ENCODE measurements at regions not wholly inside any gene's neighbourhood (a gene's known extent, or its start where the extent isn't known, plus 50 kb on each side); places are given as distances from the start of the nearest gene placed in this dataset.

DNA sequence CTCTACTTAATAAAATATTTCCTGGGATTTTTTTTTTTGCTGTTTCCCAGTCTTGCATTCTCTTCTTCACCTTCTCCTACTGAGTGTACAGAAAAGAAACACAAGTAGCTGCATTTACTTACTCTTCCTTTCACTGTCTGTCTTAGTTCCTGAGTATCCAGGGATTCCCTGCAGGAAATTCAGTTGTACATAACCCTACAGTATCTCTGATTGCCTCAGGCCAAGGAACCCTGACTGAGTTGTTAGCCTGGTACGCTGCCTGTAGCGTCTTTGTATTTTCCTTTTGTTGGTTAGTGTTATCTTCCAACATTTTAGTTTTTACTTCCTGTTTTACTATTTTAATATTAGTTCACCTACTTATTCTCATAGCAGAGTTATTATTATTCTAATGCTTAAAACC, 142.5 kb upstream of the ROBO1 start:
- no peak for DNase-seq

DNA sequence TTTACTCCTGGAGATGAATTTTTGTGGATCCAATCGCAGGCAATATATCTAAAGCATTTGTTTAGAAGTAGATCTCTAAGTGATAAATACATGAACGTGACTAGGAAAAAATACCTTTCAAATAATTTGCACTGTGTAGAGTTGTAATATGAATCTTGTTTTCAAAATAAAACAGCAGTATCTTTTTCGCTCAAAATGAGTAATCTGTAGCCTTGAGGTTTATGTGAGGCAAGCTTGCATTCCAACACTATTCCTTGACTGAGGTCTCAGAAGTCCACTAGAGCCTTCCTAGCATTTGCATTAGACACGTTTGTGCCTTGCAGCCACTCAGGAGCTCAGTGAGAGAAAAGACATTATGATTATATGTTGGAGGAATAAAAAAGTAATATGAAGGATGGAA, 138.3 kb upstream of the ROBO1 start:
- no peak for DNase-seq

DNA sequence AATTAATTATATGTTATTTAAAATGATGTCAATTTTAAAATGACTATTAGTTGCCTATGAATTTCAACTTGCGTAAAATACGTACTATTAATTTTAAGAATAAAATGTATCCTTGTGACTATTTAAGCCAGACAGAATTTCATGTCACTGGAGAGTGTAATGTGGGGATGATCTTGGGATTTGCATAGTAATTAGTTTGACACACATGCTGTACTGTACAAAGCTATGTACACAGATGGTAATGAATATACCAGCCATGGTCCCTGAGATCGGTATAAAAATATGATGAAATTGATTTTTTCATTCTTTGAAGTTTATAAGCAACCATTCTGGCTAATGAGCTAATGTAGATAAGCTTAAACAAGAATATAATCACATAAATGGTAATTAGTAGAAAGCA, 134.4 kb upstream of the ROBO1 start:
- DNase-seq, result no peak

DNA sequence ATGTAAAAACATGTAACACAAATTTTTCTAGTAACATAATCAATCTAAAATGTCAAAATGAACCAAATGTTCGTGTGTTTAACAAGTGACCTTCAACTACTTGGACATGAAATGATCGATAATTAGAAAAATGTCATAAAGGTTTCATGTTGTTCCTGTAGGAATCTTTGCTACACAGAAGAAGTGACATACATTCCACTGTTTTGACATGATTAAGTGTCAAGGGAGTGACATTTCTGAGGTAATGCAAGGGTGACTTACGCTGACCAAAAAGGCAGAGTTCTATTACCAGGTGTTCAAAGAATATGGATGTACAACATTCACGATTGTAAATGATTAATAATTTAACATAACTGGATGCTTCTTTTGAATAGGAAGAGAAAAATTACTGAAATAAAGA, 131.1 kb upstream of the ROBO1 start:
- no peak for DNase-seq

GRCh38 chr3:79896086-79896485, 128.3 kb upstream of the ROBO1 start:
- no peak for DNase-seq

DNA sequence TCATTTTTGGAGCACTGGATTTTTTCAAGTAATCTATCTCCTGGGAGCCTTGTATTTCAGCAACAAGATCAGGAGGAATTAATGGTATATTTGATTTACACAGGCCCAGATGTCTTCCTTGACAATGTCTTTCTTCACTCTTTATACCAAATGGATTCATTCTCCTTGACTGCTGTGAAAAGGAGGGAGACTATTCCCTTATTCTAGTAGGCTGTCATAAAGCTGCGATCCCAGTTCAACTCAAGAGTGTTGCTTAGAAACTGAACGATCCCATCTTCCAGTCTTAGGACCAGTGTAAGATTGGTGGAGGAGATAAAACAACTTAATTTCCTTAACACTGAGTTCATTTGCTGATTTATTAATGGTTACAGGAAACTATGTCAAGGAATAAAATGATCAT, 119.4 kb upstream of the ROBO1 start:
- DNase-seq, result no peak

GRCh38 chr3:79886204-79886603, 118.4 kb upstream of the ROBO1 start:
- DNase-seq, result no peak

DNA sequence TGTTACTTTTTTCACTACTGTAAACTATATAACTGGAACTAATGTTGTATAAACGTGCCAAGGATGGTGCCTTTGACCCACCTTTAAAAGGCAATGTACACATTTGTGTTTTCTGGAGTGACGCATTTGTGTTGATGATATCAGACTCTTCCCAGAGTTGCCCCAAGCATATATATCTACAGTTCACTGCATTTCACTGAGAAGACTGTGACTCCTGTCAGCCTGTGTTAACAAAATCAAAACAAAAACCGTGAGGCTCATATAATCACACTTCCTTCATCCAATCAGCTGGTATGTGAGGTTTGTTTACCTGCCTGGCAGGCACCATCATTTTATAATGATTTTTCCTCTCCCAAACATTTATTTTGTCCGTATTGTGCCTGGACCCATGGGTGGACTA, 117.6 kb upstream of the ROBO1 start:
- no peak for DNase-seq

GRCh38 chr3:79884354-79884753, 116.6 kb upstream of the ROBO1 start:
- DNase-seq, result no peak

DNA sequence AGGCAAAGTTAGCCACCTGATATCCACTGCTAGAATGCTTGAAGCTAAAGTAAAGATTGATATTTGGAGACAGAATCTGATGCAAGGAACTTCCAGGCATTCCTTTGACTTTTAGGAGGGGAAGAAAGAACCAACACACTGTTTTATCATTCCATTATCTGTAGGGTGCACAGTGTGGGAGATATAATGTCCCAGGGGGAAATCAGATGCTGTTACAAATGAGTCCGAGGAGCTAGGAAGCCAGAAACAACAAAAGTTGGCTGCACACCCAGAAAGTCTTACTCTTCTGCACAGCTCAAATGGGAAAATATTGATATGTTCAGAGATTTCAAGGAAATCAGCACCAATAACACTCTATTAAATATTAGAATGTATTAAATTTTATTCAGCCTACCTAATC, 113.6 kb upstream of the ROBO1 start:
- no peak for DNase-seq

DNA sequence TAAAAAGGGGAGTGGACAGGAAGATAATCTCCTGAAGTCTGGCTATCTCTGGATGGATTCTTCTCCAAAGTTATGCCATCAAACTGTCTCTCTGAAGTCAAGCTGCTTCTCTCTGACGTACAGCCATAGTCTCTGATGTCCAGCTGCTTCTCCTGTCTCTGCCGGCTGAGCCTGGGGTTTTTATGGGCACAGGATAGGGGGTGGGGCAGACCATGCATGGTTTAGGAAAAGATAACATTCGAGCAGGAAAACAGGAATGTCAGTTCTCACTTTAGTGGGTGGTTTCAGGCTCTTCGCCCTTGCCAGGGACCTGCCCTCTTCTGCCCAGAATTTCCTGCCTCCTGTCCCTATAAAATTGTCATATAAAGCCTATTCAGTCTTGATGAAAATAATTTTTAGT, 110.9 kb upstream of the ROBO1 start:
- no peak for DNase-seq

DNA sequence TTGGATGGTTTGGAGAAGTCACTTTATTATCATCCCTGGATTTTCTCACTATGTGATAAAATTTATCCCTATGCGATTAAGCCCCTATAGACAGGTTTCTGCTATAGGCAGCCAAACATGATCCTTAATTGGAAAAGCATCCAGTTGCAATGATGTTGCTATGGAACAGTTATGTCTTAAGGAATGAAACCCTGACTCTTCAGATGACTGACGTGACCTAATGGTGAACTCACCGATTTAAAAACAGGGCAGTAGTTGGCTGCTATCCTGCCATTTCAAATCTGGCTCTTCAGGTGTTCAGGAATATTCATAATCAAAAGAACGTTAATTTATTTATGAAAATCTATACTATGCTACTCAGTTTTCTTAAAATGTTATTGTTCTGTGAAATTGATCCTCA, 106.8 kb upstream of the ROBO1 start:
- no peak for DNase-seq

DNA sequence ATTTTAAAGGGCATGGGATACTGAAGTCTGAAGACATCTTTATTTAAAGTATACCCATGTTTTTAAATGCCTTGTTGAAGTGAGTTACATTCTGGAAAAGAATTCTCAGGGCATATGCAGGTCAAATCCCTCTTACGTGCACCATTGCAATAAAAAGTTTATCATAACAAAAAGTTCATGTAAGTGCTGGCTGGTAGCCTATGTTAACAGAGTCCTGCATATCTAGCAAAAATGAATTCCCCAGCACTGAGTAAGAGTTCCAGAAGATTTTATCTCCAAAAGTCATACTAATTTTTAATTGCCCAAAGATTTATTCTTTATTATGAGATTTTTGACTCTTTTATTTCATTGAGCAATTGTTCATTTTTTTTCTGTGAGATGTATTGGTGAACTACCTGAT, 104.7 kb upstream of the ROBO1 start:
- DNase-seq, result no peak

DNA sequence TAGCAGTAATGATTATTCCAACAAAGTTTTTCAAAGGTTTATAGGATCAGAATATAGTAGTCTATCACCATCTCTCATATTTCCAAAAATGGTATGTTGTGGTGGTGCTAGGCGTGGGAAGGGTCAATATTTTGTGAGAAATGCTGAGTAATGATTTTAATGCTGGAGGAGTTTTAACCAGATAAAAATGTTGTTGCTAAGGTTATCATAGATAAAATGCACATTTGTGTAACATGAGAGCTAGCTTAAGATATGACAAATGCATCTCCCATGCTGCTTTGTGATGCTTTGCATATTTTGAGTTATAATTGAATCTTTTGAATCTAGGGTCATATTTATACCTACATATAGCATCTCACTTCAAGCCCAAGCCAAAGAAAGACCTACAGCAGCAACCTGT, 103.9 kb upstream of the ROBO1 start:
- DNase-seq, result no peak

DNA sequence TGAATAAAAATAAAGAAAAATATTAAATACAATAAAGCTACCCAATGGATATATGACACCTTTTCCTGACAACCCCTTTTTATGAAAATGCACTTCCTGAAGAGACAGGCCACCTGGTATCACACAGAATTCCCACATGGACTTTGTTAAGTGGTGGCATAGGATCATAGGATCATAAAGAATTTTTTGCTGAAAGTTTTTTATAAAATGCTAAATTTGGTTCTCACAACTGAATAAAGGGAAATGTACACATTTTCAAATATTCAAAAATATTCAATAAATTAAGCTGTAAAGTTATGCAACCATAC, 102.5 kb upstream of the ROBO1 start:
- DNase-seq, result no peak

GRCh38 chr3:79869461-79870312, 101.9 kb upstream of the ROBO1 start:
- no peak for DNase-seq

DNA sequence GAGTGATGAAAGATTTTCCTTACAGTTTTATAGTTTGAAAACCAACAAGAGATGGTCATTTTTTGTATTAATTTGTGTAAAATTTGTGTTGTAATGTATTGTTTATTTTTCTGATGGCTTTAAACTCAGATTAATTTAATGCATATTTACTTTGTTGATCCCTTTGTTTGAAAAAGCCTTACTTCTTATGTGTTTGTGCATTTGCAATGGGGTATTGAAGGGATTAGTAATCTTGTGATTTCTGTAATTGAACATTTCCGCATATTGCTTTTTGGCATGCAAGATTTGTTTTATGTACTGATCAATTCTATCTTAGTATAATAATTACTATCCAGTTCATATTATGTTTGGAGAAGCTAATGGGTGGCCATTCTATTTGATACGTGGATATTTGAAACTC, 98.4 kb upstream of the ROBO1 start:
- DNase-seq, result no peak

GRCh38 chr3:79864077-79864476, 96.3 kb upstream of the ROBO1 start:
- no peak for DNase-seq

GRCh38 chr3:79848876-79849275, 81.1 kb upstream of the ROBO1 start:
- no peak for DNase-seq

- no peak for DNase-seq
These were observed 80.1 kb upstream of the ROBO1 start for GRCh38 chr3:79847928-79848327.

DNA sequence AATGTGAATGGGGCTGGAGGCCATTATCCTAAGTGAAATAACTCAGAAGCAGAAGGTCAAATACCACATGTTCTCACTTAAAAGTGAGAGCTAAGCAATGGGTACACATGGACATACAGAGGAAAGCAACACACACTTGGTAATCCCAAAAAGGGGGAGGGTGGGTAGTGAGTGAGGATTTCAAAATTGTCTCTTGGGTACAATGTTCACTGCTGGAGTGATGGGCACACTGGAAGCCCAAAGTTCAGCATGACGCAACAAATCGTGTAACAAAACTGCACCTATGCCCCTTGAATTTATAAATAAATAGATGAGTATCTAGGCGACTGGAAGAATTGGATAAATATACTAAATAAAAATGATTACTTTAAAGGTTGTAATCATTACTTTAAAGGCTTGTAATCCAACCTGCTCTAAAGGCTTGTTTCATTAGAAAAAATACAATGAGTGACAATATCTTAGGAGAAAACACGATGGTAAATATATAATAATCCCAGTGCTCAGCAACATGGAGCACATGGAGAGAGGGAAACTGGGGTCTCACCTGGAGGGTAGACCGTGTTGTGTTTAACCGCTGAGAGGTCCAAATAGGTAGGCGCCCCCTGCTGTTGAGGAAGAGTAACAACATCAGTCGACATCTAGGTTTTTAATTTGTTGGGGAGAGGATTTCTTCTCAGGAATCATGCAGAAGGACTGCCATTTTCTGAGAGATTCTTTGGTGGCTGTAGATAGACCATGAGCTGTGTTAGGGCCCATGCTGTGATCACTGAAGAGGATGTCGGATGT, 78.5 kb upstream of the ROBO1 start:
- DNase-seq, result no peak

DNA sequence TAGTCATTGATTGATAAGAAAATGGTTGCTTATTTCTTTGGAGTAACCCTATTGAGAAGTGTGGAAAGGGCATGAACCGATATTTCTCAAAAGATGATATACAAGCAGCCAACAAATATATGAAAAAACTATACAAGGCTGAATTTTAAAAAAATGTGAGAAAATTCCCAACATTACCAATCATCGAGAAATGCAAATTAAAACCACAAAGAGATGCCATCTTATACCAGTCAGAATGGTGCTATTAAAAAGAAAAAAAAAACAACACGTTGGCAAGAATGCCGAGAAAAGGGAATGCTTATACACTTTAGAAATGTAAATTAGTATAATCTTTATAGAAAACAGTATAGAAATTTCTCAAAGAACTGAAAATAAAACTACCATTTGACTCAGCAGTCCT, 77.7 kb upstream of the ROBO1 start:
- DNase-seq, result no peak

DNA sequence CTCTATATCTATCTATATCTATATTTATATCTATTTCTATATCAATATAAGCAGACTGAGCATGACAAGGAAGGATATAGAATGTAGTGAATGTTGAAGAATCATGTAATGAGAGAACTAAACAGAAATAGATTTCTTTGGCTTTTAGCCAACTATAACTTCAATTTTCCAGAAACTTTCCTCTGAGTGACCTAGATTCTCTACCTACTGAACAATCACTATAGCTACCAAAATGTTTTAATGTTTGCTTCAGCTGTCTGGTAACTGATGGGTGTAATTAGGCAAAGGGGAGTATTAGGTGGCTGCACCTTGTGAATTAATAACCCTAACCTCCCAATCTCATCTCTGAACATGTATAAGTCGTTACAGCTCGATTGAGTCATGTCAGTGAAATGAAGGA, 76.4 kb upstream of the ROBO1 start:
- peak; percentile 12 for DNase-seq

GRCh38 chr3:79843180-79843579, 75.4 kb upstream of the ROBO1 start:
- no peak for DNase-seq

DNA sequence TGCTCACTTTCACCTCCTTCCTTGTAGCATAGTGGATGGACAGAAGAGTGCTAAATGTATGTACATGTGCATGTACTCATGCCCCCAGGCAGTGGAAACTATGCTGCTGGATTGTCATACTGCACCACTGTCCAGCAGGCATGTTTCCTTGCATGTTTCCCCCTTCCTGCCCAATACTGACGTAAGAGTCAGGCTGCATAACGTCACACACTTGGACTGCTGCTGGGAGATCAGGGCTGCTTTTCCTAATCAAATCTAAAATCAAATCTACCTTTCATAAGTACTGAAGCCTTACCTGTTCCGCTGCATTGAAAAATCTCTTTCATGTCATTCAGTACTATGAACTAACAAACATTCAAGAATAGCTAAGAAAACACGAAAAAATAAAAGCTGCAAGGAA, 67.9 kb upstream of the ROBO1 start:
- no peak for DNase-seq
